ENCODE measurements at regions not wholly inside any gene's neighbourhood (a gene's known extent, or its start where the extent isn't known, plus 50 kb on each side); places are given as distances from the start of the nearest gene placed in this dataset.
A peak's percentile ranks its signal among the peaks of the same experiment; 100 is the strongest.

DNA sequence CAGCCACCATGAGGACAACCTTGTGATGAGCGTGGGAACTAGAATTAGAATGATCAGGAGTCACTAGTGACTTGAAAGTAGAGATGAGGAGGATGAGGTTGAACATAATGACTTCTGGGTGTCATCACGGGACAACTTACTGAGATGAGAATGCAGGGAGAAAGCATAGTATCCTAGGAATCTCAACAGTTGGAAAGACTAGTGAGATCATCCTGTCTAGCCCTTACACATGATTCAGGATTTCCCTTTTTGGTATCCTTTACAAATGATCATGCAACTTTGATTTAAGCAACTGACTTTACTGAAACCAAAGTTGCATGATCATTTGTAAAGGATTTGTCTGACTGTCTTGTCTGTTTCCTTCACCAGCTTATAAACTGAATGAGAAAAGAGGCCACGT lies 51.8 kb upstream of the HIF1A start:
- WGBS (ENCODE audit: insufficient coverage), result 96% methylated on average over 3 of the region's 3 CpGs

DNA sequence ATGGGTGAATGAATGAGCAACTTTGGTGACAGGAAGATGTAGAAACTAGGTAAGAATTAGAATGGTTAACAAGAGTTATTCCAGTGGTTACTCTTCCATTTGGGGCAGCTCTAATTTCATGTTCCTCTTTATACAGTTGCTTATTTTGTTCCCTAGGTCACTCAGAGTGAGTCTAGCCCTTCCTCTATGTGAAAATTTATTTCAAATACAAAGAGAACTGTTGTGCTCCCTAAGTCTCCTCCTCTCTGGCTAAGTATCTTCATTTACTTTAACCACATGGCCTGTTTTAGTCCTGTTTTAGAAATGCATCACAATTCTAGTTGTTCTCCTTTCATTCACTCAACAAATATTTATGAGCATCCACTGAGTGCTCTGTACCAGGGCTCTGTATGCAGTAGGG lies 51.1 kb upstream of the HIF1A start:
- CTCF ChIA-PET, result no interaction called here
- Histone ChIP-seq H3K27ac (ENCODE audit: insufficient read depth in 1 of 2, low read depth in 1 of 2, low read length in 2 of 2, poor library complexity in 1 of 2, severe bottlenecking in 2 of 2) (no peak overlapping the region), H3K27me3 (replicated peaks in 2 of 5; ENCODE audit: control insufficient read depth in 4 of 5, insufficient read depth in 5 of 5, low read length in 4 of 5) (no peaks in the 10 kb centered on the region), H3K9me3 (ENCODE audit: control extremely low read depth in 1 of 5, control insufficient read depth in 4 of 5, insufficient read depth in 2 of 5, low read depth in 1 of 5, low read length in 4 of 5) (no peaks in the 10 kb centered on the region), H3K36me3 (ENCODE audit: control insufficient read depth in 4 of 4, insufficient read depth in 4 of 4, low read length in 3 of 4) (no peaks in the 10 kb centered on the region), H3K4me1 (ENCODE audit: control extremely low read depth in 1 of 4, control insufficient read depth in 4 of 4, insufficient read depth in 4 of 4, low read length in 3 of 4) (no peaks in the 10 kb centered on the region), H3K4me3 (ENCODE audit: control insufficient read depth in 1 of 7, extremely low read depth in 1 of 7, insufficient read depth in 4 of 7, low read depth in 2 of 7, low read length in 6 of 7) (no peak overlapping the region)
- POLR2A ChIA-PET, result no interaction called here
- peak in 1 of 3 donors; percentile 17 for DNase-seq

More for the DNA sequence above, 51.8 kb upstream of the HIF1A start:
- Histone ChIP-seq H3K36me3 (ENCODE audit: control insufficient read depth in 4 of 4, insufficient read depth in 4 of 4, low read length in 3 of 4) (no peaks in the 10 kb centered on the region), H3K4me3 (ENCODE audit: control insufficient read depth in 1 of 7, extremely low read depth in 1 of 7, insufficient read depth in 4 of 7, low read depth in 2 of 7, low read length in 6 of 7) (no peak overlapping the region), H3K27me3 (replicated peaks in 2 of 5; ENCODE audit: control insufficient read depth in 4 of 5, insufficient read depth in 5 of 5, low read length in 4 of 5) (no peaks in the 10 kb centered on the region), H3K9me3 (ENCODE audit: control extremely low read depth in 1 of 5, control insufficient read depth in 4 of 5, insufficient read depth in 2 of 5, low read depth in 1 of 5, low read length in 4 of 5) (no peaks in the 10 kb centered on the region), H3K4me1 (ENCODE audit: control extremely low read depth in 1 of 4, control insufficient read depth in 4 of 4, insufficient read depth in 4 of 4, low read length in 3 of 4) (no peaks in the 10 kb centered on the region), H3K27ac (ENCODE audit: insufficient read depth in 1 of 2, low read depth in 1 of 2, low read length in 2 of 2, poor library complexity in 1 of 2, severe bottlenecking in 2 of 2) (no peak overlapping the region)
- CTCF ChIA-PET, result no interaction called here
- no peak for DNase-seq
- POLR2A ChIA-PET, result no interaction called here

DNA sequence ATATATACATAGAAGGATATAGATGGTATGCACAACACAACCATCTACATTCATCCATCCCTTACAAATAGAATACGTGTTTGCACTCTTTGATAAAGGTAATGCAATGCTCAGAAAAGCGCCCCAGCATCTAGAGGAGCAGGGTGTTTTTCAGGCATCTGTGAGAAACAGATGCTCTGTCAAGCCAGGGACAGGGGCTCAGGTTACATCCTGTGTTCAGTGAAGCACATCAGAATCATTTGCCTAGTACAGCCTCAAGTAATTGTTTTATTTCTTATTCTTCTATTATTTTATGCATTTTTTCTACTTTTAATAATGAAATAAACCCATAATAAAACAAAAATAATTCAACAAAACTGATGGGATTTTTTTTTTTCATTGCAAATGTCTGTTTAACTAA lies 50.5 kb upstream of the HIF1A start:
- no peaks in the 10 kb centered on the region for H3K27me3 ChIP-seq (replicated peaks in 2 of 5; ENCODE audit: control insufficient read depth in 4 of 5, insufficient read depth in 5 of 5, low read length in 4 of 5)
- no peak for DNase-seq
- H3K9me3 ChIP-seq (ENCODE audit: control extremely low read depth in 1 of 5, control insufficient read depth in 4 of 5, insufficient read depth in 2 of 5, low read depth in 1 of 5, low read length in 4 of 5), result no peaks in the 10 kb centered on the region
- no peak overlapping the region for H3K4me3 ChIP-seq (ENCODE audit: control insufficient read depth in 1 of 7, extremely low read depth in 1 of 7, insufficient read depth in 4 of 7, low read depth in 2 of 7, low read length in 6 of 7)
- no peaks in the 10 kb centered on the region for H3K36me3 ChIP-seq (ENCODE audit: control insufficient read depth in 4 of 4, insufficient read depth in 4 of 4, low read length in 3 of 4)
- H3K27ac ChIP-seq (ENCODE audit: insufficient read depth in 1 of 2, low read depth in 1 of 2, low read length in 2 of 2, poor library complexity in 1 of 2, severe bottlenecking in 2 of 2), result no peak overlapping the region
- ChIA-PET POLR2A (no interaction called here), CTCF (no interaction called here)
- WGBS (ENCODE audit: insufficient coverage), result 100% methylated on average over 1 of the region's 2 CpGs
- H3K4me1 ChIP-seq (ENCODE audit: control extremely low read depth in 1 of 4, control insufficient read depth in 4 of 4, insufficient read depth in 4 of 4, low read length in 3 of 4), result no peaks in the 10 kb centered on the region

DNA sequence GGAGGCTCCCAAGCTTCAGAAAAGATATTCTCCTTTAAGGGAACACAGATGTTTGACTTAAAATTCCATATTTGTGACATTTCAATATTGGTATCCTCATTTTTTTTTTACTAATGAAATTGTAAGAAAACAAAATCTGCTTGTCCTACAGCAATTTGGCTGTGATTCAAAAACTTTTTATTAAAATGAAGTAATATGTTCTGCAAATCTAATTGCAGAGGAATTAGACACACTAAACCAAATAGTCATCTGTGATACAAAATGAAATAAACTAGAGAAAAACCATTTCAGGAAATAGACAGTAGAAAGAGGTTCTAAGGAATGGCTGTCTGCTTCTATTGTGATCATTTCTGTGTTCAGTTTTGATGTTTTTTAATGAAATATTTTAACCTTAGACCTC lies 50.1 kb upstream of the HIF1A start:
- POLR2A ChIA-PET, result no interaction called here

More for the DNA sequence above, 50.1 kb upstream of the HIF1A start:
- H3K4me1 ChIP-seq (ENCODE audit: control extremely low read depth in 1 of 4, control insufficient read depth in 4 of 4, insufficient read depth in 4 of 4, low read length in 3 of 4), result no peaks in the 10 kb centered on the region
- H3K36me3 ChIP-seq (ENCODE audit: control insufficient read depth in 4 of 4, insufficient read depth in 4 of 4, low read length in 3 of 4), result no peaks in the 10 kb centered on the region
- no peak overlapping the region for H3K27ac ChIP-seq (ENCODE audit: insufficient read depth in 1 of 2, low read depth in 1 of 2, low read length in 2 of 2, poor library complexity in 1 of 2, severe bottlenecking in 2 of 2)
- no peak overlapping the region for H3K4me3 ChIP-seq (ENCODE audit: control insufficient read depth in 1 of 7, extremely low read depth in 1 of 7, insufficient read depth in 4 of 7, low read depth in 2 of 7, low read length in 6 of 7)
- no peaks in the 10 kb centered on the region for H3K9me3 ChIP-seq (ENCODE audit: control extremely low read depth in 1 of 5, control insufficient read depth in 4 of 5, insufficient read depth in 2 of 5, low read depth in 1 of 5, low read length in 4 of 5)
- CTCF ChIA-PET, result no interaction called here
- DNase-seq, result no peak
- no peaks in the 10 kb centered on the region for H3K27me3 ChIP-seq (replicated peaks in 2 of 5; ENCODE audit: control insufficient read depth in 4 of 5, insufficient read depth in 5 of 5, low read length in 4 of 5)

All from common myeloid progenitor, CD34-positive (primary cell).